GM23338 (cell line): ENCODE measurements at regions not wholly inside any gene's neighbourhood (a gene's known extent, or its start where the extent isn't known, plus 50 kb on each side); places are given as distances from the start of the nearest gene placed in this dataset.
A peak's percentile ranks its signal among the peaks of the same experiment; 100 is the strongest.

Experiments used
- ATAC-seq: fragments of 200-7000 bp; cut with Tn5 transposase; 3 replicates; pipeline ENCODE4 v1.9.1; 2020
- DNase-seq: peaks from one replicate; pipeline ENCODE4 v3.0.0-alpha.2; 2015; ENCODE audit warnings: low spot score
- H2AFZ ChIP-seq: fragments of 200-600 bp; sonication (generic); 2 replicates; pipeline ENCODE4 v1.8.0; 2016; ENCODE audit warnings: antibody characterized with exemption, mild to moderate bottlenecking, moderate library complexity
- H3F3A ChIP-seq: fragments of 200-600 bp; sonication (generic); replicated peaks from 2 replicates; pipeline ENCODE4 v1.8.0; 2017; ENCODE audit warnings: antibody characterized with exemption, mixed run types, low read depth
- H3K27ac ChIP-seq: fragments of 200-600 bp; sonication (generic); 2 replicates; pipeline ENCODE4 v1.6.1; 2016; ENCODE audit warnings: low read depth
- H3K27me3 ChIP-seq: fragments of 200-600 bp; sonication (generic); 2 replicates; pipeline ENCODE4 v1.8.0; 2016; ENCODE audit warnings: mild to moderate bottlenecking, mixed run types, moderate library complexity; ENCODE audit not compliant: insufficient read depth
- H3K36me3 ChIP-seq: fragments of 200-600 bp; sonication (generic); 2 replicates; pipeline ENCODE4 v1.8.0; 2016; ENCODE audit warnings: mild to moderate bottlenecking; ENCODE audit not compliant: insufficient read depth
- H3K4me1 ChIP-seq: fragments of 200-600 bp; sonication (generic); 2 replicates; pipeline ENCODE4 v1.8.0; 2016; ENCODE audit warnings: mild to moderate bottlenecking, moderate library complexity; ENCODE audit not compliant: insufficient read depth
- H3K4me2 ChIP-seq: fragments of 200-600 bp; sonication (generic); 2 replicates; pipeline ENCODE4 v1.7.1; 2017; ENCODE audit warnings: mixed run types
- H3K4me3 ChIP-seq: fragments of 200-600 bp; sonication (generic); 2 replicates; pipeline ENCODE4 v1.6.1; 2016; ENCODE audit warnings: mixed run types
- H3K79me2 ChIP-seq: fragments of 200-600 bp; sonication (generic); replicated peaks from 2 replicates; pipeline ENCODE4 v1.8.0; 2017; ENCODE audit warnings: mild to moderate bottlenecking; ENCODE audit not compliant: insufficient read depth
- H3K9me2 ChIP-seq: fragments of 200-600 bp; sonication (generic); 2 replicates; pipeline ENCODE4 v1.8.0; 2017; ENCODE audit not compliant: insufficient read depth
- H4K20me1 ChIP-seq: fragments of 200-600 bp; sonication (generic); replicated peaks from 2 replicates; pipeline ENCODE4 v1.8.0; 2017; ENCODE audit warnings: mild to moderate bottlenecking; ENCODE audit not compliant: insufficient read depth
- H3K27ac Mint-ChIP-seq: 2 replicates; pipeline ENCODE4 v1.8.0; 2020; ENCODE audit warnings: inconsistent platforms, mild to moderate bottlenecking, moderate library complexity, mixed read lengths
- H3K27me3 Mint-ChIP-seq: 3 replicates; pipeline ENCODE4 v1.8.0; 2022; ENCODE audit warnings: low read depth, mild to moderate bottlenecking, moderate library complexity, mixed read lengths, inconsistent platforms; ENCODE audit not compliant: insufficient read depth, poor library complexity
- H3K36me3 Mint-ChIP-seq: 3 replicates; pipeline ENCODE4 v1.8.0; 2021; ENCODE audit warnings: low read depth, mild to moderate bottlenecking, inconsistent platforms, moderate library complexity, mixed read lengths
- H3K4me1 Mint-ChIP-seq: 3 replicates; pipeline ENCODE4 v1.8.0; 2020; ENCODE audit warnings: mild to moderate bottlenecking, inconsistent platforms, mixed read lengths
- H3K4me3 Mint-ChIP-seq: 3 replicates; pipeline ENCODE4 v1.8.0; 2021; ENCODE audit warnings: moderate library complexity, mild to moderate bottlenecking, inconsistent platforms, mixed read lengths
- H3K9me3 Mint-ChIP-seq: 3 replicates; pipeline ENCODE4 v1.8.0; 2020; ENCODE audit warnings: moderate library complexity, mild to moderate bottlenecking, inconsistent platforms, mixed read lengths
- CREB1 ChIP-seq: fragments of 250-450 bp; sonication (Bioruptor Pico); IDR thresholded peaks from 2 replicates; pipeline ENCODE4 v1.5.0; 2020; ENCODE audit warnings: low read depth, mild to moderate bottlenecking, moderate library complexity
- EZH2 ChIP-seq: fragments of 200-600 bp; sonication (generic); IDR thresholded peaks from one replicate; pipeline ENCODE4 v1.8.0; 2017; ENCODE audit warnings: antibody characterized with exemption, mild to moderate bottlenecking, low read depth; ENCODE audit not compliant: unreplicated experiment
- EZH2phosphoT487 ChIP-seq: fragments of 200-600 bp; sonication (generic); IDR thresholded peaks from one replicate; pipeline ENCODE4 v1.8.1; 2018; ENCODE audit warnings: antibody characterized with exemption; ENCODE audit not compliant: unreplicated experiment
- JUNB ChIP-seq: IDR thresholded peaks from one replicate; pipeline ENCODE4 v1.6.1; 2016; ENCODE audit warnings: antibody characterized with exemption; ENCODE audit not compliant: unreplicated experiment
- NANOG ChIP-seq: IDR thresholded peaks from 2 replicates; pipeline ENCODE4 v1.6.1; 2016; ENCODE audit warnings: antibody characterized with exemption, borderline replicate concordance
- POLR2AphosphoS5 ChIP-seq: IDR thresholded peaks from 2 replicates; pipeline ENCODE4 v1.6.1; 2016; ENCODE audit warnings: antibody characterized with exemption, low read depth
- REST ChIP-seq: IDR thresholded peaks from one replicate; pipeline ENCODE4 v1.6.1; 2018; ENCODE audit warnings: antibody characterized with exemption; ENCODE audit not compliant: unreplicated experiment
- STAT1 ChIP-seq: IDR thresholded peaks from one replicate; pipeline ENCODE4 v1.6.1; 2016; ENCODE audit warnings: antibody characterized with exemption; ENCODE audit not compliant: unreplicated experiment
- ZNF114 ChIP-seq: fragments of 250-450 bp; sonication (Bioruptor Pico); IDR thresholded peaks from 2 replicates; pipeline ENCODE4 v1.5.0; 2020; ENCODE audit warnings: mild to moderate bottlenecking, moderate library complexity
- ZNF462 ChIP-seq: fragments of 250-450 bp; sonication (Bioruptor Pico); IDR thresholded peaks from 2 replicates; pipeline ENCODE4 v1.5.0; 2020; ENCODE audit warnings: mild to moderate bottlenecking, moderate library complexity
- TF ChIP-seq, protein P1 (sequence below): IDR thresholded peaks from 2 replicates; pipeline ENCODE4 v1.6.1; 2016; ENCODE audit warnings: antibody characterized with exemption

DNA sequence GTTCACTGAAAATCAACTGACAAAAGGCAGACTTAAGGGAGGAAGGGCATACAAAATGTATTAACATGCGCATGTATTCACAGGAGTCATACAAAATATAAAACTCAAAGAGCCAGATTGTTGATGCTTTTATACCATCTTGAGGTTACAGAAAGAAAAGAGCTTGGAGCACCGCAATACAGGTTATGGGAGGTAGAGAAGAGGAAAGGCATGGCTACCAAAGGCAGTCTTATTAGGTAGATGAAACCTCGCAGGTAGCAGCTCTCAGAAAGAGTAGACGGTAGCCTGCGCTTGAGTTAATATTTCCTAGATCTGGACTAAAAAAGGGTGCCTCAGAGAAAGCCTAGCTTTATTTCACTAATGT is 69.0 kb upstream of the DHRS4 start:
- no peaks in the 10 kb centered on the region for H3F3A ChIP-seq
- no peak overlapping the region for H3K4me3 Mint-ChIP-seq
- no peaks in the 10 kb centered on the region for H3K36me3 Mint-ChIP-seq
- H3K4me1 Mint-ChIP-seq: peaks cover 17% of the 10 kb centered on the region
- peak overlapping the region; percentile 90 for H2AFZ ChIP-seq
- ATAC-seq (peak; percentile 28; the same call in 2 of the 3 replicates), DNase-seq (no peak)
- no peaks in the 10 kb centered on the region for H3K36me3 ChIP-seq
- no peaks in the 10 kb centered on the region for H3K9me2 ChIP-seq
- no peaks in the 10 kb centered on the region for H3K79me2 ChIP-seq
- H3K27ac ChIP-seq: no peak overlapping the region
- H3K27me3 Mint-ChIP-seq: no peaks in the 10 kb centered on the region
- no peak overlapping the region for H3K4me2 ChIP-seq
- no peak overlapping the region for H3K27ac Mint-ChIP-seq
- TF ChIP-seq EZH2 (no peak), POLR2AphosphoS5 (no peak), NANOG (no peak)
- H3K4me1 ChIP-seq: peaks cover 15% of the 10 kb centered on the region
- H4K20me1 ChIP-seq: no peaks in the 10 kb centered on the region
- H3K27me3 ChIP-seq: no peaks in the 10 kb centered on the region
- H3K9me3 Mint-ChIP-seq: peaks cover 14% of the 10 kb centered on the region; the same call in 2 of the 3 replicates
- no peak overlapping the region for H3K4me3 ChIP-seq

DNA sequence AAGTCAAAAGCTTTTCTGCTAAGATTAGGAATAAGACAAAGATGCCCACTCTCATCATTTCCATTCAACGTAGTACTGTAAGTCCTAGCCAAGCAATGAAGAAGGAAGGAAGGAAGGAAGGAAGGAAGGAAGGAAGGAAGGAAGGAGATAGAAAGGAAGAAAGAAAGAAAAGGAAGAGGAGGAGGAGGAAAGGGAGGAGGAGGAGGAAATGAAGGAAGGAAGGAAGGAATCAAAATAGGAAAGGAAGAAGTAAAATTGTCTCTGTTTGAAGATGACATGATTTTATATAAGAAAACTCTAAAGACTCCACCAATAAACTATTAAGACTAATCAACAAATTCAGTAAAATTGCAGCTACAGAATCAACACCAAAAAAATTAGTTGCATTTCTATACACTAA is 66.0 kb upstream of the DHRS4 start:
- H3K9me3 Mint-ChIP-seq: peaks cover 20% of the 10 kb centered on the region
- H3K4me1 Mint-ChIP-seq: peaks cover 17% of the 10 kb centered on the region
- Histone ChIP-seq H3K27me3 (no peaks in the 10 kb centered on the region), H4K20me1 (no peaks in the 10 kb centered on the region), H3K9me2 (no peaks in the 10 kb centered on the region), H2AFZ (no peak overlapping the region), H3K36me3 (no peaks in the 10 kb centered on the region), H3K4me3 (no peak overlapping the region), H3K27ac (no peak overlapping the region), H3K79me2 (no peaks in the 10 kb centered on the region), H3F3A (no peaks in the 10 kb centered on the region), H3K4me1 (peaks cover 15% of the 10 kb centered on the region), H3K4me2 (no peak overlapping the region)
- H3K36me3 Mint-ChIP-seq: no peaks in the 10 kb centered on the region
- no peak overlapping the region for H3K4me3 Mint-ChIP-seq
- H3K27ac Mint-ChIP-seq: no peak overlapping the region
- no peak for ATAC-seq
- DNase-seq: no peak
- no peaks in the 10 kb centered on the region for H3K27me3 Mint-ChIP-seq
- TF ChIP-seq, protein P1, sequence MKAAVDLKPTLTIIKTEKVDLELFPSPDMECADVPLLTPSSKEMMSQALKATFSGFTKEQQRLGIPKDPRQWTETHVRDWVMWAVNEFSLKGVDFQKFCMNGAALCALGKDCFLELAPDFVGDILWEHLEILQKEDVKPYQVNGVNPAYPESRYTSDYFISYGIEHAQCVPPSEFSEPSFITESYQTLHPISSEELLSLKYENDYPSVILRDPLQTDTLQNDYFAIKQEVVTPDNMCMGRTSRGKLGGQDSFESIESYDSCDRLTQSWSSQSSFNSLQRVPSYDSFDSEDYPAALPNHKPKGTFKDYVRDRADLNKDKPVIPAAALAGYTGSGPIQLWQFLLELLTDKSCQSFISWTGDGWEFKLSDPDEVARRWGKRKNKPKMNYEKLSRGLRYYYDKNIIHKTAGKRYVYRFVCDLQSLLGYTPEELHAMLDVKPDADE: no peak
- TF ChIP-seq EZH2phosphoT487: no peak
- TF ChIP-seq STAT1: no peak
- TF ChIP-seq ZNF114 (CRISPR knock-in tag): no peak
- no peak for TF ChIP-seq ZNF462 (CRISPR knock-in tag)
- TF ChIP-seq JUNB: no peak
- no peak for TF ChIP-seq POLR2AphosphoS5
- no peak for TF ChIP-seq CREB1
- TF ChIP-seq REST: no peak
